ENCODE measurements at regions not wholly inside any gene's neighbourhood (a gene's known extent, or its start where the extent isn't known, plus 50 kb on each side); places are given as distances from the start of the nearest gene placed in this dataset.

DNA sequence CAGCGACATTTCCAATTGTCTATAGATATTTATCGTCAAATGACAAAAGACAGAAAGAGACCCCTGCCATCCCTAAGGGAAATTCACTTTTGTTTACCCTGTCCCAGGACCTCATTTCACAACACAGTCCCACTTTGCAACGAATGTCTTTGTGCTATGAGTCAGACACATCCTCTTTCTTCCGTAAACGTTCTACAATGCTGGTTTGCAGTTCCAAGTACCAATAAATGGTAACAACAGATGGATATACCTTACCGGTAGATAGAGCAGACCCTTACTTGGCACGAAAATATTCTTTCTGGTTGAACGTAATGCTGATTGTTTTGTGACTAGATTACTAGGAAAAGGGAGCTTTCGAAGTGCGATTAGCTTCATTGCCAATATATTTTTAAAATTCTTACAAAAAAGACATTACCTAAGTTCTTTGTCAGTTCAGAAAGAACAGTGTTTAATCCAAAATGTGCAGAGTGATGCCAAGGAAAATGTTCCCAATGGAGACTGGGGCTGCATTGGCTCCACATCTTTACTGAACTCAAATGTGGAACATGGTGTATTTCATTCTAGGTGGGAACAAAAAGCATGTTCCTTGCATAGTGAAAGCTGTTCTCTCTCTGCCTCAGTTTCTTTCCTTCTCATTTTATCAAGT is 202.5 kb upstream of the SLC27A6 start:
- Histone ChIP-seq H3K9me3 (ENCODE audit: low read length) (no peaks in the 10 kb centered on the region), H3K27ac (ENCODE audit: low read depth, low read length, poor library complexity, severe bottlenecking) (no peak overlapping the region), H3K79me2 (ENCODE audit: insufficient read depth, low read depth, low read length) (no peaks in the 10 kb centered on the region), H2AFZ (ENCODE audit: low read length) (no peak overlapping the region), H3K4me1 (ENCODE audit: insufficient read depth, low read length, poor library complexity, severe bottlenecking) (no peaks in the 10 kb centered on the region), H4K20me1 (ENCODE audit: insufficient read depth, low read length) (no peaks in the 10 kb centered on the region), H3K9me2 (ENCODE audit: insufficient read depth, low read length) (no peaks in the 10 kb centered on the region), H3K4me2 (ENCODE audit: low read length) (no peak overlapping the region), H3K4me3 (ENCODE audit: low read depth, low read length, poor library complexity, severe bottlenecking) (no peak overlapping the region), H3K36me3 (ENCODE audit: insufficient read depth, low read length) (no peaks in the 10 kb centered on the region)
- DNase-seq (ENCODE audit: low spot score): no peak
- no TSS peak for BruUV-seq (replicated peaks)
- intact Hi-C loops (cut with micrococcal nuclease; ENCODE audit: unreplicated experiment): no loop called here
- ChIA-PET POLR2A (no interaction called here), CTCF (ENCODE audit: unreplicated experiment) (no interaction called here)
- TF ChIP-seq EZH2phosphoT487 (IDR thresholded peaks at IDR 0.05; ENCODE audit: borderline replicate concordance, low read depth, low read length): no peak
- TF ChIP-seq, protein P1, sequence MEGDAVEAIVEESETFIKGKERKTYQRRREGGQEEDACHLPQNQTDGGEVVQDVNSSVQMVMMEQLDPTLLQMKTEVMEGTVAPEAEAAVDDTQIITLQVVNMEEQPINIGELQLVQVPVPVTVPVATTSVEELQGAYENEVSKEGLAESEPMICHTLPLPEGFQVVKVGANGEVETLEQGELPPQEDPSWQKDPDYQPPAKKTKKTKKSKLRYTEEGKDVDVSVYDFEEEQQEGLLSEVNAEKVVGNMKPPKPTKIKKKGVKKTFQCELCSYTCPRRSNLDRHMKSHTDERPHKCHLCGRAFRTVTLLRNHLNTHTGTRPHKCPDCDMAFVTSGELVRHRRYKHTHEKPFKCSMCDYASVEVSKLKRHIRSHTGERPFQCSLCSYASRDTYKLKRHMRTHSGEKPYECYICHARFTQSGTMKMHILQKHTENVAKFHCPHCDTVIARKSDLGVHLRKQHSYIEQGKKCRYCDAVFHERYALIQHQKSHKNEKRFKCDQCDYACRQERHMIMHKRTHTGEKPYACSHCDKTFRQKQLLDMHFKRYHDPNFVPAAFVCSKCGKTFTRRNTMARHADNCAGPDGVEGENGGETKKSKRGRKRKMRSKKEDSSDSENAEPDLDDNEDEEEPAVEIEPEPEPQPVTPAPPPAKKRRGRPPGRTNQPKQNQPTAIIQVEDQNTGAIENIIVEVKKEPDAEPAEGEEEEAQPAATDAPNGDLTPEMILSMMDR (conservative IDR thresholded peaks at IDR 0.05; ENCODE audit: low read length): no peak

DNA sequence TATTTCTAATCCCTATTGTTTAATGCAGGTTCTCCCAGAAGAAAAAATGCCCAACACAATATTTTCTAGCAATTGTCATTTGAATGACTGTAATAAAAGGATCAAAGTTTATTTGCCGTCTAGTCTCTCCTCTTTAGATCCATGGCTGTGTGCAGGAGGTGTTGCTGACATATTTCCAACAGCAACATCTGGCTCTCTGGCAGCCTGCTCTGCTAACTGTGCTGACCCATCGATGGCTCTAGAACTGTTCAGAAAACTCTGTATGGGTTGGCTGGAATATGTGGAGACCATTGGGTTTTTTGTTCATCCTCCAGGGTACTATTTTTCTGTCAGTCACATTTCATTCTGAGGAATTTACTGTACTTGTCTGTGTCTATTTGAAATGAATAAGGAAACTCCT is 202.0 kb upstream of the SLC27A6 start:
- Histone ChIP-seq H3K27ac (ENCODE audit: low read depth, low read length, poor library complexity, severe bottlenecking) (no peak overlapping the region), H3K4me2 (ENCODE audit: low read length) (no peak overlapping the region), H3K79me2 (ENCODE audit: insufficient read depth, low read depth, low read length) (no peaks in the 10 kb centered on the region), H3K9me3 (ENCODE audit: low read length) (no peaks in the 10 kb centered on the region), H2AFZ (ENCODE audit: low read length) (no peak overlapping the region), H4K20me1 (ENCODE audit: insufficient read depth, low read length) (no peaks in the 10 kb centered on the region), H3K9me2 (ENCODE audit: insufficient read depth, low read length) (no peaks in the 10 kb centered on the region), H3K4me1 (ENCODE audit: insufficient read depth, low read length, poor library complexity, severe bottlenecking) (no peaks in the 10 kb centered on the region), H3K4me3 (ENCODE audit: low read depth, low read length, poor library complexity, severe bottlenecking) (no peak overlapping the region), H3K36me3 (ENCODE audit: insufficient read depth, low read length) (no peaks in the 10 kb centered on the region)
- no TSS peak for BruUV-seq (replicated peaks)
- no peak for TF ChIP-seq EZH2phosphoT487 (IDR thresholded peaks at IDR 0.05; ENCODE audit: borderline replicate concordance, low read depth, low read length)
- TF ChIP-seq, protein P1 (conservative IDR thresholded peaks at IDR 0.05; ENCODE audit: low read length): no peak
- intact Hi-C loops (cut with micrococcal nuclease; ENCODE audit: unreplicated experiment): no loop called here
- CTCF ChIA-PET (ENCODE audit: unreplicated experiment): no interaction called here
- POLR2A ChIA-PET: no interaction called here
- DNase-seq (ENCODE audit: low spot score): no peak

- H3K4me1 ChIP-seq (ENCODE audit: insufficient read depth, low read length, poor library complexity, severe bottlenecking): no peaks in the 10 kb centered on the region
- intact Hi-C loops (cut with micrococcal nuclease; ENCODE audit: unreplicated experiment): no loop called here
- H3K79me2 ChIP-seq (ENCODE audit: insufficient read depth, low read depth, low read length): no peaks in the 10 kb centered on the region
- H3K9me3 ChIP-seq (ENCODE audit: low read length): no peaks in the 10 kb centered on the region
- H4K20me1 ChIP-seq (ENCODE audit: insufficient read depth, low read length): no peaks in the 10 kb centered on the region
- no peak overlapping the region for H2AFZ ChIP-seq (ENCODE audit: low read length)
- ChIA-PET POLR2A (no interaction called here), CTCF (ENCODE audit: unreplicated experiment) (no interaction called here)
- H3K27ac ChIP-seq (ENCODE audit: low read depth, low read length, poor library complexity, severe bottlenecking): no peak overlapping the region
- DNase-seq (ENCODE audit: low spot score): no peak
- no peaks in the 10 kb centered on the region for H3K36me3 ChIP-seq (ENCODE audit: insufficient read depth, low read length)
- H3K4me3 ChIP-seq (ENCODE audit: low read depth, low read length, poor library complexity, severe bottlenecking): no peak overlapping the region
- TF ChIP-seq, protein P1 (conservative IDR thresholded peaks at IDR 0.05; ENCODE audit: low read length): no peak
- no peak for TF ChIP-seq EZH2phosphoT487 (IDR thresholded peaks at IDR 0.05; ENCODE audit: borderline replicate concordance, low read depth, low read length)
- no TSS peak for BruUV-seq (replicated peaks)
- no peak overlapping the region for H3K4me2 ChIP-seq (ENCODE audit: low read length)
- no peaks in the 10 kb centered on the region for H3K9me2 ChIP-seq (ENCODE audit: insufficient read depth, low read length)
These were observed 200.5 kb upstream of the SLC27A6 start for GRCh38 chr5:128764601-128765310.
